ENCODE measurements at regions not wholly inside any gene's neighbourhood (a gene's known extent, or its start where the extent isn't known, plus 50 kb on each side); places are given as distances from the start of the nearest gene placed in this dataset.

DNA sequence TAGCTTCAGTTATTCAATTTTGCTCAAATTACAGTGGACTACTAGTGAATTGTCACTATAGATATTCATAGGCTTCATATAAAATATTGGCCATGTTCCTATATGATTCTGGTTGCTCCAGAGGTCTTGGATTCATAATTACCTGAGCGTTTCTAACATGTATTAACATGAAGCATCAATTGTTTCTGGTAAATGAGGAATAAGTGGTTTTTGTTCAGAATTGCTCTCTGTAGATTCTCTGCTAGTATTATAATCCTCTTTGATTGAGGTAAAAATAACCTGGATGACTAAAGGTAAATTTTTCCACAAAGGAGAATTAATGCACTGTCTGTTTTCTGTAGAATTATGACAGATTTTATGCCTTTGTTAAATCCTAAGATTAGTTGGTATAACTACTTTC lies 258.1 kb upstream of the CNTN6 start:
- TF ChIP-seq SUZ12 (IDR thresholded peaks at IDR 0.05; ENCODE audit: extremely low read depth, insufficient read depth, insufficient read length) (no peak), ZNF274 (IDR thresholded peaks at IDR 0.05; ENCODE audit: low read depth, low read length) (no peak), YY1 (IDR thresholded peaks at IDR 0.05; ENCODE audit: insufficient read depth, insufficient read length) (no peak)

All from NT2/D1 (cell line).